Right forelimb (tissue), 1 donor: ENCODE measurements at regions not wholly inside any gene's neighbourhood (a gene's known extent, or its start where the extent isn't known, plus 50 kb on each side); places are given as distances from the start of the nearest gene placed in this dataset.

Source experiments
- DNase-seq: peaks from one replicate; pipeline ENCODE4 v3.0.0-alpha.2; 2018

DNA sequence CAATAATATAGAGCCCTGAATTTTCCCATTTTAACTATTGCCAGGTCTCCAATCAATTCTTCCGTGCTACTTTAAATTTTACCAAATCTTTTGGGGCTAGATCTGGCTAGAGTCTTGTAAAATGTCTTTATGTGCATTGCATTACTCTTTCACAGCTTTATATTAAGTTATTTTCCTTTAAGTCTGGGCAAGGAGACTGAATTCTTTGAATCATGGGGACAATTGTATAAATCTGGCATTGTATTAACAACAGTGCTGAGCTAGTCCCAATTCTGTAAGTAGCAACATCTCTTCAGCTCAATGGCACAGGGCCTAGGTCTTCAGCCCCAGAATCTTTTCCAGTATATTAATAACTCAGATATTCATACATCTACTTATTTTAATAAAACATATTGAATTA is 1080.4 kb upstream of the INTU start:
- no peak for DNase-seq

DNA sequence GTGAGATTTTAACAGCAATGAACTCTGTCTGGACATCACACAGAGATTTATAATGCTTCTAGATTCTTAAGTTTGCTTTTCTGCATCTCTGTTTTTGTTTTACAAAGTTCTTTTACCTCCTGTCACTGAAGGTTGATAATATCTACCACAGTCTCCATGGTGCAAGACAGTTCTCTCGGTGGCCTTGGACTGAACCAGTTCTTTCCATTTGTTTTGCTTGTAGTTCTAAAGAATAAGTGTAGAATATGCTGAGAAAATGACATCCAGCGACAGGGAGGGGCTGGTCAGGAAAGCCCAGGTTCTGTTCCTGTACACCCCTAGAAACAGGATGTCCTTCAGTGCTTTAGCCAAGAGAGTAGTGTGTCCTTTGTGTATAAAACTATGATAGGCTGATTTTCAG is 1079.5 kb upstream of the INTU start:
- DNase-seq: no peak

DNA sequence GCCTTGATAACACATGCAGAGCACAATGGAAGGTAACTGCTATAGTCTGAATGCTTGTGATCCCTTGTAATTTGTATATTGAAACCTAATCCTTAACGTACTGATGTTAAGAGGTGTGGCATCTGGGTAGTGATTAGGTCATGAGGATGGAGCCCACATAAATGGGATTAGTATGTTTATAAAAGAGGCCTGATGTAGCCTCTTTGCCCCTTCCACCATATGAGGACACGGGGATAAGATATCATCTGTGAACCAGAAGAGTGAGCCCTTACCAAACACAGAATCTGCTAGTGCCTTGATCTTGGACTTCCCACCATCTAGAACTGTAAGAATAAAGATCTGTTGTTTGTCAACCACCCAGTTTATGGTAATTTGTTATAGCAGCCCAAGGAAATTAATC is 1074.2 kb upstream of the INTU start:
- DNase-seq: no peak

DNA sequence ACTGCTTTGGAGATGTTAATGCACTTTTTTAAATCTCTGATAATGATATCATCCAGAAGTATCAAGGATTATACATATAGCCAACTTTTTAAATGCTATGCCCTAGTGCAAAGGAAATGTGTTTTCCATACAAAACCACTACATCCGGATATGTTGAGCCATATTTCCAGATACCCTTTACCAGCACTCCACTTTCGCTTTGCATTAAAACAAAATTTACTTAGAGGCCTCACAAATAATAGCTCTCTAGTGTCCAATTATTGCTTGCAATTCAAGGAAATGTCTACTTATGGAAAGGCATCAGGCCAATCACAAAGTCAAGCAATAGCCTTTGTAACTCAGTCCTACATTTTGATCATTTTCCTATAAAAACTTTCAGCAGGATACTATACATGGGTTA is 1072.8 kb upstream of the INTU start:
- DNase-seq: no peak

DNA sequence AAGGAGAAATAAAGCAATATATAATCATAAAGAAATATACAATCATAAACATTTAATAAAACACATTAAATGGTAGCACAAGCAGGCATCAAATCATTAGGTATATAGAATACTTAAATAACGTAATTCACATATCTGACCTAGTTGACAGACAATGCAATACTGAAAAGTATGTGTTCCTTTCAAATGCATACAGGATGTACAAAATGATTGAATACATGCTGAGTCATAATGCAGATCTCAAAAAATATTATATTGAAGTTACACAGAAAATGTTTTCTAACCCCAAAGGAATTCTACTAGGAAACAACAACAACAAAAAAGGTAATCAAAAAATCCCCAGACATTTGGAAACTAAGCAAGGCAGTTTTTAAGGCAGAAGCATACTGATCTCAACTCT is 1072.0 kb upstream of the INTU start:
- no peak for DNase-seq

DNA sequence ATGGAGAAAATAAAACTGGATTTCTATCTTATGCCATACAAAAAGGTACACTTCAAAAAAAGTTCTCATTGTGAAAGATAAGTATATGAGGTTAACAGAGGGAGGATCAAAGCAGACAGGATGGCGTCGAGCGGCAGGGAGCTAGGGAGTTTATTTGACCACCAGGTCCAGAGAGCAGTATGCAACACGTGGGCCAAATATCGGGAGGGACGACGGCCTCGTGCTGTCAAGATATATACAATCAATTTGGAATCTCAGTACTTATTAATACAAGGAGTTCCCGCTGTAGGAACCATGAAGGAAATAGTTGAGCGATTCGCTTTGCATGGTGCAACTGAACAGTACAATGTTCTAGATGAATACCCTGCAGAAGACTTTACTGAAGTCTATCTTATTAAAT is 1069.4 kb upstream of the INTU start:
- no peak for DNase-seq

DNA sequence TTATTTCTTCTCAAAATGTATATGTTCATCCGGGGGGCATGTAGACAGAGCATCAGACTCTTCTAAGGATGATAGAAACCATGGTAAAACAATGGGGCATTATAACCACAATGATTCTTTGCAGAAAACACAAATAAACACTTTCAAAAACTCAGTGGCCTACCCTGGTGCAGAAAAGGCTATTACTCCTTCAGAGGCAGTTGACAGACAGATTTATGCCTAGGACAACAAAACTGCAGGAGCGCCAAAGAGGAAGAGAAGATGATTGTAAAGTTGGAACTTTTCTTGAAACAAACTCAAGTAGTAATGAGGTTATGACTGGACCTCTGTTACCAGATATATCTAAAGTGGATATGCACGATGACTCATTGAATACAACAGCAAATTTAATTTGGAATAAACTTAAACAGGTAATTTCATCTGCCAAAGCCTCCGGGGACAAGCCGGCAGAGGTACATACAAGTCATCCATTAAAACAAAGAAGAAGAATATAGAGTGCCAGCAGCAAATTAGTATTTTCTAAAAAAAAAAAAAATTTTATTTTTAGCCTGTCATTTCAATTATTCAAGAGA is 1068.4 kb upstream of the INTU start:
- DNase-seq: no peak

DNA sequence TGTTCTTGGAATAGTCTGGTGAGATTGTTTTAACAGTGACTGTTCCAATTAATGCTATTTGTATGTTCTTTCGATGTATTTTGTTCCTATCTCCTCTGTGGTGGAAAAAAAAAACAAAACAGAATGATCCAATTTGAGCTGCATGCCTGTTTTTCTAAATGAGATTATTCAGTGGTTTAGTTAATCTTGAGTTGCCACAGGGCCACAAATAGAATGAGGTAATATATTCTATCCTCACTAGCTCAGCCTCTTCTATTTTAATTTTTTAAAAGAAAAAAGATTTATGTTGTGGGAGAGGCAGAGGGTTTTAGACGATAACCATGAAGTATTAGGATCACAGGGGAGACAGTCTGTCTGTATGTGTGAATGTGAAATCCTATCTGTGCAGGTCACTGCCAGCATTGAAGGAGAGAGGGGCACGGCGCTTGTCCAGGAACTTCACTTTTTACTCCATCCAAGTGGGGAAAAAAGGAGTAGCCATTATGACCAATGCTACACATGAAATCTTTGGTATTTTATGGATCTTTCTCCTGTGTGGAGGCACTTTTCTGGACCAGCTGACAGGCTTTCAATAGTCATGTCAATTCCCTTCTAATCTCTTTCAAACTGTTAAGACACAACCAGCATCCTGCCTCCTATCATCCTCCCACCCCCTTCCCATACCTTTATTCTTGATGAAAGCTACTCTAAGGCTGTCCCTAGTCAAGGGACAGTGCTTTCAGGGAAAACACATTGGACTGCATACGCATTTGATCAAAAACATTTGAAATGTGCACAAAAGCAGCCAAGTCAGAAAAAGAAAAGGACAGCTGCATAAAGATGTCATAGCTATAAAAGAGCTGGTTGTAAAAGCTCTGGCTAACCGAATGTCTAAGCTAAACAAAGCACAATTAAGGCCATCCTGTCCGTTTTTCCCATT is 1063.8 kb upstream of the INTU start:
- DNase-seq: no peak

DNA sequence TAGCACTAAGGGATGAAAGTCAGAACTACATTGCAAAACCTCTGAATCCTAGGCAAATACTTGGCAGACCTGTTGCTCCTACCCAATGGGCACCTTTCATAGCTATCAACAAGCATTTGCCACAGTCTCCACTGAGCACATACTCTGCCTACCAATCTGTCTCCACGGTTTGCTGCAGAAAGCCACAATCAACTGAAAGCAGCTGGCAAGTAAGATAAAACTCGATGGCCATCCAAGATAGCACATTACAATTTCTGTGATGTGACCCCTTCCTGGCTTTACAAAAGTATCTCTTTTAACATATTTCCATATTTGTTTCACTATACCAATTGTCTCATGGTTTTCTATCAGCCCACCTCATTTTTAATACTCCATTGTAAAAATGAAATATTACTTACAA is 1060.5 kb upstream of the INTU start:
- DNase-seq: no peak

DNA sequence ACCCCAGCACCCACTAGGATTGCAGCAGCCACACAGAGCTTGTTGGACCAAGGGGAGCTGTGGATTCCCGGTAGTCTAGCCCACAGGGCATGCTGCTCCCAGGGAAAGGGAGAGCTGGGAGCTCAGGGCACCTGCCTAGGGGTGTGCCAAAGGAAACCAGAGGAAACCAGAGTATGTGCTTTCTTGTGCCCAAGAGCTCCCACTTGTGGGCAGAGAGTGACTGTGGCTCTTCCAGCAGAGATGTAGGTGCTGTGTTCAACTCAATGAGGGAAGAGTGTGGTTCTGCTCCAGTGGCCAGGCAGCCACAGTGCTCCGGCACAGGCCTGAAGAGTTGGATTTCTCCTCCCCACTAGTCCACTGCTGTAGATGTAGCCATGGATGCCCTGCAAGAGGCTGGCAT is 1050.0 kb upstream of the INTU start:
- DNase-seq: no peak

DNA sequence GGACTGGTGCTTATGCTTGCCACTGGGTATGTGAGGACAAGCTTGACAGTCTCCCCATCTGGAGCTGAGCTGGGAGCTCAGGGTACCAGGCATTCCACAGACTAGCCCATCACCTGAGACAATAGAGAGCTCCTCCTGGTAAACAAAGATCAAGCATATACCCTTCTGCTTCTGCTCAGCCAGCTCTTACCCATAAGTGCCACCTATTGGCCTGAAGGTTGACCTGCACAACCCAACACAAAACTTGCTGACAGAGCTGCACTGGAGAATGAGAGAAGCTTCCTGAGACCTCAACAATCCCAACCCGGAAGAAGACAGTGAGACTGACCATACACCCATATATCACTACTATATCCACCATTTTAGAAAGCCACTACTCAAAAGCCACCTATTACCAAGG is 1049.2 kb upstream of the INTU start:
- no peak for DNase-seq

DNA sequence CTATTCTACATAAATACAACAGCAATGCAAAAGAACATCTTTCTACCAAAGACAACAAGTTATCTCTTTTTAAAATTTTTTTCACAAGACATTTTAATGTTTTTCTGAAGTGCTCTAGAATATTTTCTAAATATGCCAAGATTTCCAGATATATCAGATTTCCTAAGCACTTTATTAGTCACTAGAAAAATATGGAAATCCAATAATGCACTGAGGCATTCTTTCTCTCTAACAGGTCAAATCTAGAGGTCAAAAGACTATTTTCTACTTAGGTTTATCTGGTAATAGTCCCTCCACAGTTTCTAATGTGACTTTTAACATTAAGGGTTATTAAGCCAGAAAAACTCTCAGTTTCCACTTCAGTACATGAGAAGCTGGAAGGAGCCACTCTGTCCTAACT is 1041.2 kb upstream of the INTU start:
- DNase-seq: no peak

DNA sequence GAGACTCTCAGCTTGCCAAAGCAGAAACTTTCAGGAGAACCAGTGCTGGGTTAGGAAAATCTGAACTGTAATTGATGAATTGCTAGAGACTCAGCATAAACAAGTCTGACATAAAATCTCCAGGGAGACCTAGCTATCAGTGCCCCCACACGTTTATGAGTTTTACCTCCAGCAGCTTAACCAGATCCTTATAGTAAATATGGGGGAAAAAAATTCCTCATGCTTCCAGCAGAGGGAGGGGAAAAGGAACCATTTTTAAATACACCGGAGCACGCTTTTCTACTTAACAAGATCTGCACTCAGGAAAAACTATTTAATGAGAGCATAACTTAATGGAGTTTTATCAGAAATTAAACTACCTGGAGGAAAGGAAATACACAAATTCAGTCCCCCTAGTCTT is 1040.7 kb upstream of the INTU start:
- DNase-seq: no peak

DNA sequence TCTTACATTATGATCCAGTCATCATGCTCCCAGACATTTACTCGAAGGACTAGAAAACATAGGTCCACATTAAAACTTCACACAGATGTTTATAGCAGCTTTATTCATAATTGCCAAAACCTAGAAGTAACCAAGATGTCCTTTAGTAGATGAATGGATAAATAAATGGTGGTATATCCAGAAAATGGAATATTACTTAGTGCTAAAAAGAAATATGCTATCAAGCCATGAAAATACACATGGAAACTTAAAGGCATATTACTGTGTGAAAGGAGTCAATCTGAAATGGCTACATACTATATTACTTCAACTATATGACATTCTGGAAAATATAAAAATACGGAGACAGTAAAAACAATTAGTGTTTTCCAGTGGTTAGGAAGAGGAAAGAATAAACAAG is 1039.1 kb upstream of the INTU start:
- DNase-seq: no peak

DNA sequence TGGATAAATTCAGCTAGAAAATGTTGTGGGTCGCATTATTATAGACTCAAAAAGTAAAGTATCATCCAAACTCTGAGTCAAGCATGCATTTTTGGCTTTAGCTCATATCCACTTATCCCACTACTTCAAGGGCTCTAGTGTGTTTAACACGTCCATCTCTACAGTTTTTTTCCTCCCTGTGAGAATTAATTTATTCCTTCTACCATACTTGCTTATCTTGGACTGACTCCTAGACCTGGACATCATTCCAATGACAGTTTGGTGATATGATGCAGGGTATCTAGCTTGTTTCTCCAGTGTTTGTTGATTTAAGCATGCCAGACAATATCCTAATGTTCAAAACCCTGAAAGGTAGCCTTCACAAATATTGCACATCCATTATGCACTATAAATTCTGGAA is 1037.1 kb upstream of the INTU start:
- no peak for DNase-seq

DNA sequence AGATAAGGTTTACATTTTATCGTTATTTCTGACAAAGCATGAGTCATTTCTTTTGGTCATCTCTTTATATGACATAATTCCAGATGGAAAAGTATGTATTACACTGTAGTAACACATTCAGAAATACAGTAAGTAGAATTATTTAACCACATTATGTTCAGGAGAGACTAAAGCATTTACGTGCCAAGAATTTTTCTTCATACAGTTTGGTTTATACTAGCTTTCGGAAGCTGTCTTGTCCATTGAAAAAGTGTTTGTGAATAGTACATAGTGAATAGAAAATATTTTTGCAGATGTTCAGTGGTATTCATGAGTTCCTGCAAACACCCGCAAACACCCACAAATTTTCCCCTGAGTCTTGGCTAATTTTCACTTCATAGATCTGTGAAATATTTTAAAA is 1033.0 kb upstream of the INTU start:
- DNase-seq: no peak

DNA sequence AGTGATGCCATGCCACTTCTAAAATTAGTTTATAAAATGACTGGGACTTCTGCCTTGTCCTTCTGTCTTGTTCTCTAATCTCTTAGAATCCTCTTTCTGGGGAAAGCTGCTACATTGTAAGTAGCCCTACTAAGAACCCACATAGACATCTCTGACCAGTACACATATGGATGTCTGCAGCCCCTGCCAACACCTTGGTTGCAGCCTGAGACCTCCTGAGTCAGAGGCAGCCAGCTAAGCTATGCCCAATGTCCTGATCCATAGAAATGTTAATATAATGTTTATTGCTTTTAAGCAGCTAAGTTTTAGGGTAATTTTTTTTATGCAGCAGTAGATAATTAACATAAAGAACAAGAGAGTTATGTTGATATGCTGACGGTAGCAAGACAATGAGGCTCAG is 1029.5 kb upstream of the INTU start:
- no peak for DNase-seq

DNA sequence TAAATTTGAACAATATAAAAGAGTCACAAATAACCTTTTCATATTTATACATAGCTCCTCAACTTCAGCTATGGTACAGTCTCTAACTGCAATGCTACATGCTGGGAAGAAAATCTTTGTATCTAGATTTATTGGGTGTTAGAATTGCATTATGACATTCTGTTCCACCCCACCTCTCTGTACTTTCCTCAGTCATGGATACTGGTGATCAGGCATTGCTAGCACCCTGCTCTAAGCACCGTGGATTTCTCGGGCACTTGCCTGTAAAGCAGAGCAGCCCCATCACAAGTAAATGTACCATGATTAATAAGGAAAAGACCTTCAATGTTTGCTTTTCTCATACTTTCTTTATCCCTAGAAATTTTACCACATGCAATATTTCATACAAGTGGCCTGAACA is 1028.9 kb upstream of the INTU start:
- no peak for DNase-seq

DNA sequence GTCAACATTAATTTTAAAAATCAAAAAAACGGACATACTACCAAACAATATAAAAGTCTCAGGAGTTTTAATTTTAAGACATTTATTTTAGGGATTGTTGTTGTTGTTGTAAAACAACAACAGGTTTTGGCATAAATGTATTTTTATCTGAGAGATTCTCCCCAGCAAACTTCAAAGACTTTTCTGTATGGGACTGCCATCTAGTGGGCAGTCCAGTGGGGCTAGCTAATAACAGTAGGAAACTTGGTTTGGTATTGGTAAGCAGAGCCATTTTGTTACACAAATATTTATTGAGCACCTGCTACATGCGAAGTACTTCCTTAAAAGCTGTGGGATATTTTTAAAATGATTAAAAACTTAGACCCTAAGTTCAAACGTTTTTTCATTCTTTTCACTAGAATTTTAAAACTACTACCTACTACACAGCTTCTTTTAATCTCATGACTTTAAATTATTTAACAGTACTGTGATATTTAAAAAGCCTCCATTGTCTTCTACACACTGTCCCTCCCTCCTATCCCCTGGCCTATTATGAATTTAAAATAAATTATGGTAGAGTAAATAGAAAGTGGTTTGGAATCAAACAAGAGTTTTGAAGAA is 1028.4 kb upstream of the INTU start:
- DNase-seq: no peak

DNA sequence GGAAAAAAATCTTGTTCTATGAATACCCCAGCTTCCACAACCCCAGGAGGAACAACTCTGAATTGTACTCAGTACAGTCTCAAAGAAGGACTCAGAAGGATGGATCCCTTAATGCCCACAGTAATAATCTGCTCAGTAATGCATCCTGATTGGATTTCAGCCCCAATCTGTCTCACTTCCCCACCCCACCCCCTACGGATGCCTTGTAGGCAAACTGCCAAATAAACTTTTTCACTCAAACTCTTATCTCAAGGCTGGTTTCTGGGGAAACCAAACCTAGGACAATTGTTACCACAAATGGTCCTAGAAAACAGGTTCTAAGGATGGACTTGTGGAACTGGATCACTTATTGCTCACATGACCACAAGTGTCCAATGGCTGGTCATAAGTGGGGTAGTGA is 1021.8 kb upstream of the INTU start:
- DNase-seq: no peak

DNA sequence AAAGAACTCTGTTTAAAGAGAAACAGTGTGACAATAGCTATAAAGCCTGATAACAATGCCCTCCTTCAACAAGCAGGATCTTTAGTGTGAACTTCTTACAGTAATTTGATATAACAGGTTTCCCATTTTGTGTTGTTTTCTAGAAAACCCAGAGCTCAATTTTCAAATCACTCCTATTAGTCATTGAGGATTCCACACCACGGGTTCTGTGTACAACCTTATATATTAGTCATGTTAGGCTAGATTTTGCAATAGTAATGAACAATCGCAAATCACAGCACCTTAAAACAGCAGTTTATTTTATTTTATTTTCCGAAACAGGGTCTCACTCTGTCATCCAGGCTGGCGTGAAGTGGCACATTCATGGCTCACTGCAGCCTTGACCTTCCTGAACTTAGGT is 1020.9 kb upstream of the INTU start:
- DNase-seq: no peak

DNA sequence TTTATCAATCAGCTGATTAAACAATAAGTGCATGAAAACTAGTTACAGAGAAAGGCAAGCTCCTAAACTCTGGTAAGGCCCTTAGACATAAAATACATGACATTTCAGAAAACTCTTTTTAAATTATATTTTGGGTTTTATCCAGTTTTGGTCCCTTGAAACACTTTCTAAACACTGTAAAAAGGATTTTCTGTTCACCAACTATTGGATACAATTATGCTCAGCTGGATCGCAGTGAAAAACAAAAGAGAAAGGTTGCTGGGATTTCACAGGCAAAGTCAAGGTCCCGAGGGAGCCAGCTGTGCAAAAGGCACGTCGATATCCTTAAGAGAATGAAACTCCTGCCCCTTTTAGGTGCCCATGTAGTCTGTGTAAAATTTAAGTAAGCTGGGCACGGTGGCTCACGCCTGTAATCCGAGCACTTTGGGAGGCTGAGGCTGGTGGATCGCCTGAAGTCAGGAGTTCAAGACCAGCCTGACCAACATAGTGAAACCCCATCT is 1018.4 kb upstream of the INTU start:
- DNase-seq: no peak

DNA sequence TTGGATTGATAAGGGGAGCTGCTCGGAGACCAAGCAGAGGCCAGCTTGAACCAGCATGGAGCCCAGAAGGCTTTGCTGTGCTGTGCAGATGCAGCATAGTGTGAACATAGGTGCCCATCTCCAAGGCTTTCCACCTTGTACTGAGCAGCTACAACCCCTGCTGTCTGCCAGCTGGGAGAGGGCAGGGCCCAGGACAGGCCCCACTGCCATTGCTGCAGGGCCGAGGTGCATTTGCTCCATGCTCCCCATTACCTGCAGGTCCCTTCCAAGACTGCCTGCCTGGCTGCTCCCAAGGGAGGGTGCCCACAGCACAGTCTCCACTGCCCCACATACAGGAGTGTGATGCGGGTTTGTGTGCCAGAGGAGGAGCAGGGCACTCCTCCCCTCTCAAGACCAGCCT is 1016.0 kb upstream of the INTU start:
- no peak for DNase-seq

DNA sequence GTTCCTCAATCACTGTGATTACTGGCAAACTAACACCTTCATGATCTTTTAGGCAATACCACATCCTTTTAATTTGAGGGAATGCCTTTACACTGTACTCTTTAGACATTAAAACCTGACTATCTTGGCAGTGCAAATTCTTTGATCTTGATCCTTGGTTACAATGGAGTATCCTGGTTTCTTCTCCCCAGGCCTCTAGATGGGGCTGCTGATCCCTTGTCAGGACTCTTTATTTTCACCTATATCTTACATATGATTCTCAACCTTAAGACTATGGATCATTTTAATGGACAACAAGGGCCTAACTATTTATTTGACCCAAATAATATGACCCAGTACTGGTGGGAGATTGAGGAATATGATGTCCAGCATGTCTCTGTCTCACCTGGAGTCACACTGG is 1005.5 kb upstream of the INTU start:
- DNase-seq: no peak
